Neuronal stem cell (in vitro differentiated cells): ENCODE measurements at regions not wholly inside any gene's neighbourhood (a gene's known extent, or its start where the extent isn't known, plus 50 kb on each side); places are given as distances from the start of the nearest gene placed in this dataset.

Experiments
- DNase-seq: peaks from one replicate; pipeline ENCODE4 v3.0.0-alpha.2; 2013; ENCODE audit warnings: low spot score
- H2AFZ ChIP-seq: one replicate; pipeline ENCODE4 v1.6.1; 2013; ENCODE audit warnings: mild to moderate bottlenecking, low read length, inconsistent platforms
- H2AK5ac ChIP-seq: 2 replicates; pipeline ENCODE4 v1.6.1; 2013; ENCODE audit warnings: low read depth, mild to moderate bottlenecking, inconsistent platforms, low read length, moderate library complexity, mixed read lengths
- H2BK120ac ChIP-seq: 2 replicates; pipeline ENCODE4 v1.6.1; 2013; ENCODE audit warnings: low read depth, mild to moderate bottlenecking, inconsistent platforms, low read length, moderate library complexity, mixed read lengths
- H2BK12ac ChIP-seq: one replicate; pipeline ENCODE4 v1.6.1; 2013; ENCODE audit warnings: low read length, inconsistent platforms
- H2BK15ac ChIP-seq: 2 replicates; pipeline ENCODE4 v1.6.1; 2013; ENCODE audit warnings: mild to moderate bottlenecking, low read length, inconsistent platforms, mixed read lengths
- H2BK5ac ChIP-seq: one replicate; pipeline ENCODE4 v1.6.1; 2013; ENCODE audit warnings: inconsistent platforms, mild to moderate bottlenecking, low read length, moderate library complexity
- H3K14ac ChIP-seq: one replicate; pipeline ENCODE4 v1.6.1; 2013; ENCODE audit warnings: low read length, inconsistent platforms
- H3K18ac ChIP-seq: 2 replicates; pipeline ENCODE4 v1.6.1; 2013; ENCODE audit warnings: low read length, inconsistent platforms
- H3K23ac ChIP-seq: 2 replicates; pipeline ENCODE4 v1.6.1; 2013; ENCODE audit warnings: low read depth, mild to moderate bottlenecking, mixed read lengths, low read length, inconsistent platforms; ENCODE audit not compliant: poor library complexity
- H3K27ac ChIP-seq: replicated peaks from 3 replicates; pipeline ENCODE4 v1.5.1; 2013; ENCODE audit warnings: low read length, inconsistent platforms
- H3K27me3 ChIP-seq, 3 experiments: 2 replicates each; pipeline ENCODE4 v1.6.1; 2013; ENCODE audit warnings: low read length in 3 of 3, mild to moderate bottlenecking in 2 of 3, inconsistent platforms in 1 of 3, low read depth in 1 of 3, mixed read lengths in 1 of 3, moderate library complexity in 1 of 3; ENCODE audit not compliant: control insufficient read depth in 3 of 3, insufficient read depth in 3 of 3
- H3K36me3 ChIP-seq, 2 donors: replicated peaks in 1 of 2; 2 replicates each; pipeline ENCODE4 v1.6.1; 2013; ENCODE audit warnings: low read length in 2 of 2; ENCODE audit not compliant: control insufficient read depth in 2 of 2, insufficient read depth in 2 of 2
- H3K4ac ChIP-seq: 2 replicates; pipeline ENCODE4 v1.6.1; 2013; ENCODE audit warnings: inconsistent platforms, mild to moderate bottlenecking, low read length, moderate library complexity
- H3K4me1 ChIP-seq, 2 donors: 1 replicate in 1 of 2; 2 replicates in 1 of 2; pipeline ENCODE4 v1.6.1; 2013; ENCODE audit warnings: low read length in 2 of 2, low read depth in 1 of 2; ENCODE audit not compliant: control insufficient read depth in 2 of 2, insufficient read depth in 1 of 2
- H3K4me2 ChIP-seq: one replicate; pipeline ENCODE4 v1.6.1; 2013; ENCODE audit warnings: mild to moderate bottlenecking, low read length, inconsistent platforms; ENCODE audit not compliant: insufficient read depth, poor library complexity, severe bottlenecking
- H3K4me3 ChIP-seq, 2 donors: 2 replicates each; pipeline ENCODE4 v1.5.1; 2013; ENCODE audit warnings: low read length in 2 of 2, mild to moderate bottlenecking in 2 of 2, inconsistent platforms in 1 of 2, moderate library complexity in 1 of 2
- H3K79me1 ChIP-seq: one replicate; pipeline ENCODE4 v1.6.1; 2013; ENCODE audit warnings: low read depth, mild to moderate bottlenecking, inconsistent platforms, low read length, moderate library complexity
- H3K9ac ChIP-seq: one replicate; pipeline ENCODE4 v1.6.1; 2013; ENCODE audit warnings: mild to moderate bottlenecking, low read depth, low read length, inconsistent platforms; ENCODE audit not compliant: poor library complexity
- H3K9me3 ChIP-seq, 2 donors: replicated peaks in 1 of 2; 2 replicates each; pipeline versions ENCODE3 to v1.6.1; 2013; ENCODE audit warnings: low read length in 2 of 2, mild to moderate bottlenecking in 2 of 2, inconsistent platforms in 1 of 2, low read depth in 1 of 2, mixed read lengths in 1 of 2, moderate library complexity in 1 of 2; ENCODE audit not compliant: control insufficient read depth in 2 of 2, insufficient read depth in 1 of 2
- H4K8ac ChIP-seq: one replicate; pipeline ENCODE4 v1.6.1; 2013; ENCODE audit warnings: low read depth, mild to moderate bottlenecking, inconsistent platforms, low read length, moderate library complexity
- H4K91ac ChIP-seq: one replicate; pipeline ENCODE4 v1.6.1; 2013; ENCODE audit warnings: low read length, low read depth, mild to moderate bottlenecking, inconsistent platforms; ENCODE audit not compliant: poor library complexity
- WGBS, 2 donors: extraction: QIAGEN DNeasy Blood & Tissue Kit; methylation state at CpG; one replicate each; pipeline ENCODE4 v1.1.7; 2013; ENCODE audit warnings: missing lambda C conversion rate in 2 of 2, mixed read lengths in 1 of 2; ENCODE audit not compliant: insufficient read length in 2 of 2, insufficient replicate concordance in 1 of 2; ENCODE audit errors: extremely low coverage in 2 of 2; 5-methylcytosine and 5-hydroxymethylcytosine counted together

GRCh38 chr21:24939291-24939690, 668.0 kb downstream of the MRPL39 start:
- no peak overlapping the region for H2BK5ac ChIP-seq
- WGBS, 2 donors, result no CpG with 5 or more reads among the region's 1 CpG
- H3K4ac ChIP-seq, result no peak overlapping the region

DNA sequence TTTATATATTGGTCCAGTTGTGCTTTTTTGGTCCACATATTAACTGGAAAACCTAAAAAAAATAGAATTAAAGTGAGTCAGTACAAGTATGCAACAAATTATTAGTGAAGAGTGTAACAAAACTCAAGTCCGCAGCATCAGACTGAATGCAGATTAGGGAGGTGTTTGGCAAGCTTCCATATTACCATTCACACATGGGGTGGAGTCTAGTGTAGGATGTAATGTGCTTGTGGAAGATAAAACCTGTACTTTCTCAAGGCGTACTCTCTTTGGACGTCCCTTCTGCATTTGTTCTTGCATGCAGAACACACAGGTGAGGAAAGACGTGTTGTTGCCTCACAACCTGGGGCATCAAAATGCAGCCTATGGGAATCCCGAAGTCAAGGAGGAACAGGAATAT, 668.7 kb downstream of the MRPL39 start:
- Histone ChIP-seq H2BK5ac (no peak overlapping the region), H3K4me3 (no peak overlapping the region)
- no peak for DNase-seq

More at GRCh38 chr21:24939291-24939690, 668.0 kb downstream of the MRPL39 start:
- H3K4me2 ChIP-seq, result no peak overlapping the region
- no peak overlapping the region for H2AK5ac ChIP-seq
- H3K27ac ChIP-seq, result no peak overlapping the region
- no peaks in the 10 kb centered on the region for H3K9me3 ChIP-seq
- no peak overlapping the region for H4K91ac ChIP-seq
- H4K8ac ChIP-seq, result no peak overlapping the region
- H3K27me3 ChIP-seq, result no peaks in the 10 kb centered on the region
- H3K4me1 ChIP-seq, result no peaks in the 10 kb centered on the region
- H3K4me3 ChIP-seq, result no peak overlapping the region
- H2BK120ac ChIP-seq, result no peak overlapping the region
- H3K14ac ChIP-seq, result no peak overlapping the region
- H2BK15ac ChIP-seq, result no peak overlapping the region
- H3K18ac ChIP-seq, result no peak overlapping the region
- H3K79me1 ChIP-seq, result no peaks in the 10 kb centered on the region
- no peak overlapping the region for H2BK12ac ChIP-seq
- no peak for DNase-seq
- no peak overlapping the region for H3K9ac ChIP-seq
- no peak overlapping the region for H3K23ac ChIP-seq
- no peak overlapping the region for H2AFZ ChIP-seq
- no peaks in the 10 kb centered on the region for H3K36me3 ChIP-seq

GRCh38 chr21:24935991-24936390, 671.3 kb downstream of the MRPL39 start:
- Histone ChIP-seq H3K27ac (no peak overlapping the region), H3K27me3 (no peaks in the 10 kb centered on the region), H2AFZ (no peak overlapping the region), H3K4ac (no peak overlapping the region), H2BK15ac (no peak overlapping the region), H3K9me3 (no peaks in the 10 kb centered on the region), H2BK5ac (no peak overlapping the region), H2BK120ac (no peak overlapping the region), H3K4me1 (no peaks in the 10 kb centered on the region), H2BK12ac (no peak overlapping the region), H3K23ac (no peak overlapping the region), H4K91ac (no peak overlapping the region), H3K4me2 (no peak overlapping the region), H3K79me1 (no peaks in the 10 kb centered on the region), H2AK5ac (no peak overlapping the region), H3K36me3 (no peaks in the 10 kb centered on the region), H3K4me3 (no peak overlapping the region), H4K8ac (no peak overlapping the region), H3K18ac (no peak overlapping the region), H3K14ac (no peak overlapping the region), H3K9ac (no peak overlapping the region)
- WGBS, 2 donors, result no CpG with 5 or more reads among the region's 2 CpGs
- DNase-seq, result no peak

More for the DNA sequence above, 668.7 kb downstream of the MRPL39 start:
- H2AK5ac ChIP-seq, result no peak overlapping the region
- no peaks in the 10 kb centered on the region for H3K4me1 ChIP-seq
- no peaks in the 10 kb centered on the region for H3K79me1 ChIP-seq
- no peak overlapping the region for H4K8ac ChIP-seq
- no peak overlapping the region for H3K23ac ChIP-seq
- no peaks in the 10 kb centered on the region for H3K36me3 ChIP-seq
- no peak overlapping the region for H4K91ac ChIP-seq
- H3K9ac ChIP-seq, result no peak overlapping the region
- H2AFZ ChIP-seq, result no peak overlapping the region
- H3K14ac ChIP-seq, result no peak overlapping the region
- no peaks in the 10 kb centered on the region for H3K27me3 ChIP-seq
- no peak overlapping the region for H3K18ac ChIP-seq
- no peak overlapping the region for H3K27ac ChIP-seq
- no peak overlapping the region for H2BK15ac ChIP-seq
- no peak overlapping the region for H3K4me2 ChIP-seq
- no CpG with 5 or more reads among the region's 5 CpGs for WGBS, 2 donors
- no peak overlapping the region for H2BK120ac ChIP-seq
- no peak overlapping the region for H2BK12ac ChIP-seq
- no peaks in the 10 kb centered on the region for H3K9me3 ChIP-seq
- H3K4ac ChIP-seq, result no peak overlapping the region

GRCh38 chr21:24910591-24910990, 696.7 kb downstream of the MRPL39 start:
- WGBS, 2 donors, result no CpG with 5 or more reads among the region's 1 CpG
- H3K27ac ChIP-seq, result no peak overlapping the region

More at GRCh38 chr21:24910591-24910990, 696.7 kb downstream of the MRPL39 start:
- no peak overlapping the region for H3K4me3 ChIP-seq
- no peak overlapping the region for H3K9ac ChIP-seq
- no peak overlapping the region for H2AK5ac ChIP-seq
- no peak overlapping the region for H4K8ac ChIP-seq
- no peak overlapping the region for H3K4ac ChIP-seq
- no peak overlapping the region for H2AFZ ChIP-seq
- no peaks in the 10 kb centered on the region for H3K27me3 ChIP-seq
- no peak overlapping the region for H2BK5ac ChIP-seq
- H2BK12ac ChIP-seq, result no peak overlapping the region
- no peaks in the 10 kb centered on the region for H3K36me3 ChIP-seq
- H3K4me1 ChIP-seq, result no peaks in the 10 kb centered on the region
- H2BK15ac ChIP-seq, result no peak overlapping the region
- no peaks in the 10 kb centered on the region for H3K79me1 ChIP-seq
- H3K23ac ChIP-seq, result no peak overlapping the region
- no peak overlapping the region for H3K14ac ChIP-seq
- no peak for DNase-seq
- no peaks in the 10 kb centered on the region for H3K9me3 ChIP-seq
- H3K4me2 ChIP-seq, result no peak overlapping the region
- no peak overlapping the region for H3K18ac ChIP-seq
- no peak overlapping the region for H2BK120ac ChIP-seq
- H4K91ac ChIP-seq, result no peak overlapping the region
